GM23338 (cell line): ENCODE measurements at regions not wholly inside any gene's neighbourhood (a gene's known extent, or its start where the extent isn't known, plus 50 kb on each side); places are given as distances from the start of the nearest gene placed in this dataset.
A peak's percentile ranks its signal among the peaks of the same experiment; 100 is the strongest.

Source experiments
- ATAC-seq: fragments of 200-7000 bp; cut with Tn5 transposase; 3 replicates; pipeline ENCODE4 v1.9.1; 2020
- DNase-seq: peaks from one replicate; pipeline ENCODE4 v3.0.0-alpha.2; 2015; ENCODE audit warnings: low spot score
- H2AFZ ChIP-seq: fragments of 200-600 bp; sonication (generic); 2 replicates; pipeline ENCODE4 v1.8.0; 2016; ENCODE audit warnings: antibody characterized with exemption, mild to moderate bottlenecking, moderate library complexity
- H3F3A ChIP-seq: fragments of 200-600 bp; sonication (generic); replicated peaks from 2 replicates; pipeline ENCODE4 v1.8.0; 2017; ENCODE audit warnings: antibody characterized with exemption, mixed run types, low read depth
- H3K27ac ChIP-seq: fragments of 200-600 bp; sonication (generic); 2 replicates; pipeline ENCODE4 v1.6.1; 2016; ENCODE audit warnings: low read depth
- H3K27me3 ChIP-seq: fragments of 200-600 bp; sonication (generic); 2 replicates; pipeline ENCODE4 v1.8.0; 2016; ENCODE audit warnings: mild to moderate bottlenecking, mixed run types, moderate library complexity; ENCODE audit not compliant: insufficient read depth
- H3K36me3 ChIP-seq: fragments of 200-600 bp; sonication (generic); 2 replicates; pipeline ENCODE4 v1.8.0; 2016; ENCODE audit warnings: mild to moderate bottlenecking; ENCODE audit not compliant: insufficient read depth
- H3K4me1 ChIP-seq: fragments of 200-600 bp; sonication (generic); 2 replicates; pipeline ENCODE4 v1.8.0; 2016; ENCODE audit warnings: mild to moderate bottlenecking, moderate library complexity; ENCODE audit not compliant: insufficient read depth
- H3K4me2 ChIP-seq: fragments of 200-600 bp; sonication (generic); 2 replicates; pipeline ENCODE4 v1.7.1; 2017; ENCODE audit warnings: mixed run types
- H3K4me3 ChIP-seq: fragments of 200-600 bp; sonication (generic); 2 replicates; pipeline ENCODE4 v1.6.1; 2016; ENCODE audit warnings: mixed run types
- H3K79me2 ChIP-seq: fragments of 200-600 bp; sonication (generic); replicated peaks from 2 replicates; pipeline ENCODE4 v1.8.0; 2017; ENCODE audit warnings: mild to moderate bottlenecking; ENCODE audit not compliant: insufficient read depth
- H3K9me2 ChIP-seq: fragments of 200-600 bp; sonication (generic); 2 replicates; pipeline ENCODE4 v1.8.0; 2017; ENCODE audit not compliant: insufficient read depth
- H4K20me1 ChIP-seq: fragments of 200-600 bp; sonication (generic); replicated peaks from 2 replicates; pipeline ENCODE4 v1.8.0; 2017; ENCODE audit warnings: mild to moderate bottlenecking; ENCODE audit not compliant: insufficient read depth
- H3K27ac Mint-ChIP-seq: 2 replicates; pipeline ENCODE4 v1.8.0; 2020; ENCODE audit warnings: inconsistent platforms, mild to moderate bottlenecking, moderate library complexity, mixed read lengths
- H3K27me3 Mint-ChIP-seq: 3 replicates; pipeline ENCODE4 v1.8.0; 2022; ENCODE audit warnings: low read depth, mild to moderate bottlenecking, moderate library complexity, mixed read lengths, inconsistent platforms; ENCODE audit not compliant: insufficient read depth, poor library complexity
- H3K36me3 Mint-ChIP-seq: 3 replicates; pipeline ENCODE4 v1.8.0; 2021; ENCODE audit warnings: low read depth, mild to moderate bottlenecking, inconsistent platforms, moderate library complexity, mixed read lengths
- H3K4me1 Mint-ChIP-seq: 3 replicates; pipeline ENCODE4 v1.8.0; 2020; ENCODE audit warnings: mild to moderate bottlenecking, inconsistent platforms, mixed read lengths
- H3K4me3 Mint-ChIP-seq: 3 replicates; pipeline ENCODE4 v1.8.0; 2021; ENCODE audit warnings: moderate library complexity, mild to moderate bottlenecking, inconsistent platforms, mixed read lengths
- H3K9me3 Mint-ChIP-seq: 3 replicates; pipeline ENCODE4 v1.8.0; 2020; ENCODE audit warnings: moderate library complexity, mild to moderate bottlenecking, inconsistent platforms, mixed read lengths
- CREB1 ChIP-seq: fragments of 250-450 bp; sonication (Bioruptor Pico); IDR thresholded peaks from 2 replicates; pipeline ENCODE4 v1.5.0; 2020; ENCODE audit warnings: low read depth, mild to moderate bottlenecking, moderate library complexity
- EZH2 ChIP-seq: fragments of 200-600 bp; sonication (generic); IDR thresholded peaks from one replicate; pipeline ENCODE4 v1.8.0; 2017; ENCODE audit warnings: antibody characterized with exemption, mild to moderate bottlenecking, low read depth; ENCODE audit not compliant: unreplicated experiment
- EZH2phosphoT487 ChIP-seq: fragments of 200-600 bp; sonication (generic); IDR thresholded peaks from one replicate; pipeline ENCODE4 v1.8.1; 2018; ENCODE audit warnings: antibody characterized with exemption; ENCODE audit not compliant: unreplicated experiment
- JUNB ChIP-seq: IDR thresholded peaks from one replicate; pipeline ENCODE4 v1.6.1; 2016; ENCODE audit warnings: antibody characterized with exemption; ENCODE audit not compliant: unreplicated experiment
- NANOG ChIP-seq: IDR thresholded peaks from 2 replicates; pipeline ENCODE4 v1.6.1; 2016; ENCODE audit warnings: antibody characterized with exemption, borderline replicate concordance
- POLR2AphosphoS5 ChIP-seq: IDR thresholded peaks from 2 replicates; pipeline ENCODE4 v1.6.1; 2016; ENCODE audit warnings: antibody characterized with exemption, low read depth
- REST ChIP-seq: IDR thresholded peaks from one replicate; pipeline ENCODE4 v1.6.1; 2018; ENCODE audit warnings: antibody characterized with exemption; ENCODE audit not compliant: unreplicated experiment
- STAT1 ChIP-seq: IDR thresholded peaks from one replicate; pipeline ENCODE4 v1.6.1; 2016; ENCODE audit warnings: antibody characterized with exemption; ENCODE audit not compliant: unreplicated experiment
- ZNF114 ChIP-seq: fragments of 250-450 bp; sonication (Bioruptor Pico); IDR thresholded peaks from 2 replicates; pipeline ENCODE4 v1.5.0; 2020; ENCODE audit warnings: mild to moderate bottlenecking, moderate library complexity
- ZNF331 ChIP-seq: fragments of 250-450 bp; sonication (Bioruptor Pico); IDR thresholded peaks from 2 replicates; pipeline ENCODE4 v1.5.0; 2020; ENCODE audit warnings: low read depth, mild to moderate bottlenecking, moderate library complexity
- TF ChIP-seq, protein P1 (sequence below), 2 experiments: fragments of 200-600 bp in 1 of 2; sonication (generic) in 1 of 2; conservative IDR thresholded peaks; 2 replicates each; pipeline versions ENCODE4 v1.5.1 to v1.6.1; 2016 to 2017; ENCODE audit warnings: antibody characterized with exemption in 2 of 2, low read depth in 2 of 2, mild to moderate bottlenecking in 2 of 2, moderate library complexity in 1 of 2
- TF ChIP-seq, protein P2 (sequence below): IDR thresholded peaks from 2 replicates; pipeline ENCODE4 v1.6.1; 2016; ENCODE audit warnings: antibody characterized with exemption
- TF ChIP-seq, protein P3 (sequence below): fragments of 250-450 bp; sonication (Bioruptor Pico); IDR thresholded peaks from 2 replicates; pipeline ENCODE4 v1.5.0; 2020; ENCODE audit warnings: mild to moderate bottlenecking, moderate library complexity

GRCh38 chr2:121972203-121972602, 216.8 kb downstream of the TSN start:
- no peaks in the 10 kb centered on the region for H3F3A ChIP-seq
- H3K27ac ChIP-seq: no peak overlapping the region
- no peaks in the 10 kb centered on the region for H3K9me2 ChIP-seq
- no peaks in the 10 kb centered on the region for H3K9me3 Mint-ChIP-seq
- DNase-seq: no peak
- H3K4me3 ChIP-seq: no peak overlapping the region
- H2AFZ ChIP-seq: 0 out of 2 replicates have a peak overlapping the region, but pooled peaks have one; percentile 66
- no peaks in the 10 kb centered on the region for H3K27me3 Mint-ChIP-seq
- H3K27me3 ChIP-seq: no peaks in the 10 kb centered on the region
- H3K36me3 Mint-ChIP-seq: no peaks in the 10 kb centered on the region
- no peak overlapping the region for H3K4me3 Mint-ChIP-seq
- H3K36me3 ChIP-seq: no peaks in the 10 kb centered on the region
- ATAC-seq: no peak
- no peak overlapping the region for H3K27ac Mint-ChIP-seq
- TF ChIP-seq CREB1 (CRISPR knock-in tag) (no peak), ZNF114 (no peak), STAT1 (no peak), REST (no peak), JUNB (no peak), EZH2 (no peak), NANOG (no peak), POLR2AphosphoS5 (no peak), ZNF331 (CRISPR knock-in tag) (no peak), EZH2phosphoT487 (no peak)
- TF ChIP-seq, protein P1, sequence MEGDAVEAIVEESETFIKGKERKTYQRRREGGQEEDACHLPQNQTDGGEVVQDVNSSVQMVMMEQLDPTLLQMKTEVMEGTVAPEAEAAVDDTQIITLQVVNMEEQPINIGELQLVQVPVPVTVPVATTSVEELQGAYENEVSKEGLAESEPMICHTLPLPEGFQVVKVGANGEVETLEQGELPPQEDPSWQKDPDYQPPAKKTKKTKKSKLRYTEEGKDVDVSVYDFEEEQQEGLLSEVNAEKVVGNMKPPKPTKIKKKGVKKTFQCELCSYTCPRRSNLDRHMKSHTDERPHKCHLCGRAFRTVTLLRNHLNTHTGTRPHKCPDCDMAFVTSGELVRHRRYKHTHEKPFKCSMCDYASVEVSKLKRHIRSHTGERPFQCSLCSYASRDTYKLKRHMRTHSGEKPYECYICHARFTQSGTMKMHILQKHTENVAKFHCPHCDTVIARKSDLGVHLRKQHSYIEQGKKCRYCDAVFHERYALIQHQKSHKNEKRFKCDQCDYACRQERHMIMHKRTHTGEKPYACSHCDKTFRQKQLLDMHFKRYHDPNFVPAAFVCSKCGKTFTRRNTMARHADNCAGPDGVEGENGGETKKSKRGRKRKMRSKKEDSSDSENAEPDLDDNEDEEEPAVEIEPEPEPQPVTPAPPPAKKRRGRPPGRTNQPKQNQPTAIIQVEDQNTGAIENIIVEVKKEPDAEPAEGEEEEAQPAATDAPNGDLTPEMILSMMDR (conservative IDR thresholded peaks at IDR 0.05; ENCODE audit: low read depth in 2 of 2): no peak
- TF ChIP-seq, protein P2, sequence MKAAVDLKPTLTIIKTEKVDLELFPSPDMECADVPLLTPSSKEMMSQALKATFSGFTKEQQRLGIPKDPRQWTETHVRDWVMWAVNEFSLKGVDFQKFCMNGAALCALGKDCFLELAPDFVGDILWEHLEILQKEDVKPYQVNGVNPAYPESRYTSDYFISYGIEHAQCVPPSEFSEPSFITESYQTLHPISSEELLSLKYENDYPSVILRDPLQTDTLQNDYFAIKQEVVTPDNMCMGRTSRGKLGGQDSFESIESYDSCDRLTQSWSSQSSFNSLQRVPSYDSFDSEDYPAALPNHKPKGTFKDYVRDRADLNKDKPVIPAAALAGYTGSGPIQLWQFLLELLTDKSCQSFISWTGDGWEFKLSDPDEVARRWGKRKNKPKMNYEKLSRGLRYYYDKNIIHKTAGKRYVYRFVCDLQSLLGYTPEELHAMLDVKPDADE: no peak
- TF ChIP-seq, protein P3, sequence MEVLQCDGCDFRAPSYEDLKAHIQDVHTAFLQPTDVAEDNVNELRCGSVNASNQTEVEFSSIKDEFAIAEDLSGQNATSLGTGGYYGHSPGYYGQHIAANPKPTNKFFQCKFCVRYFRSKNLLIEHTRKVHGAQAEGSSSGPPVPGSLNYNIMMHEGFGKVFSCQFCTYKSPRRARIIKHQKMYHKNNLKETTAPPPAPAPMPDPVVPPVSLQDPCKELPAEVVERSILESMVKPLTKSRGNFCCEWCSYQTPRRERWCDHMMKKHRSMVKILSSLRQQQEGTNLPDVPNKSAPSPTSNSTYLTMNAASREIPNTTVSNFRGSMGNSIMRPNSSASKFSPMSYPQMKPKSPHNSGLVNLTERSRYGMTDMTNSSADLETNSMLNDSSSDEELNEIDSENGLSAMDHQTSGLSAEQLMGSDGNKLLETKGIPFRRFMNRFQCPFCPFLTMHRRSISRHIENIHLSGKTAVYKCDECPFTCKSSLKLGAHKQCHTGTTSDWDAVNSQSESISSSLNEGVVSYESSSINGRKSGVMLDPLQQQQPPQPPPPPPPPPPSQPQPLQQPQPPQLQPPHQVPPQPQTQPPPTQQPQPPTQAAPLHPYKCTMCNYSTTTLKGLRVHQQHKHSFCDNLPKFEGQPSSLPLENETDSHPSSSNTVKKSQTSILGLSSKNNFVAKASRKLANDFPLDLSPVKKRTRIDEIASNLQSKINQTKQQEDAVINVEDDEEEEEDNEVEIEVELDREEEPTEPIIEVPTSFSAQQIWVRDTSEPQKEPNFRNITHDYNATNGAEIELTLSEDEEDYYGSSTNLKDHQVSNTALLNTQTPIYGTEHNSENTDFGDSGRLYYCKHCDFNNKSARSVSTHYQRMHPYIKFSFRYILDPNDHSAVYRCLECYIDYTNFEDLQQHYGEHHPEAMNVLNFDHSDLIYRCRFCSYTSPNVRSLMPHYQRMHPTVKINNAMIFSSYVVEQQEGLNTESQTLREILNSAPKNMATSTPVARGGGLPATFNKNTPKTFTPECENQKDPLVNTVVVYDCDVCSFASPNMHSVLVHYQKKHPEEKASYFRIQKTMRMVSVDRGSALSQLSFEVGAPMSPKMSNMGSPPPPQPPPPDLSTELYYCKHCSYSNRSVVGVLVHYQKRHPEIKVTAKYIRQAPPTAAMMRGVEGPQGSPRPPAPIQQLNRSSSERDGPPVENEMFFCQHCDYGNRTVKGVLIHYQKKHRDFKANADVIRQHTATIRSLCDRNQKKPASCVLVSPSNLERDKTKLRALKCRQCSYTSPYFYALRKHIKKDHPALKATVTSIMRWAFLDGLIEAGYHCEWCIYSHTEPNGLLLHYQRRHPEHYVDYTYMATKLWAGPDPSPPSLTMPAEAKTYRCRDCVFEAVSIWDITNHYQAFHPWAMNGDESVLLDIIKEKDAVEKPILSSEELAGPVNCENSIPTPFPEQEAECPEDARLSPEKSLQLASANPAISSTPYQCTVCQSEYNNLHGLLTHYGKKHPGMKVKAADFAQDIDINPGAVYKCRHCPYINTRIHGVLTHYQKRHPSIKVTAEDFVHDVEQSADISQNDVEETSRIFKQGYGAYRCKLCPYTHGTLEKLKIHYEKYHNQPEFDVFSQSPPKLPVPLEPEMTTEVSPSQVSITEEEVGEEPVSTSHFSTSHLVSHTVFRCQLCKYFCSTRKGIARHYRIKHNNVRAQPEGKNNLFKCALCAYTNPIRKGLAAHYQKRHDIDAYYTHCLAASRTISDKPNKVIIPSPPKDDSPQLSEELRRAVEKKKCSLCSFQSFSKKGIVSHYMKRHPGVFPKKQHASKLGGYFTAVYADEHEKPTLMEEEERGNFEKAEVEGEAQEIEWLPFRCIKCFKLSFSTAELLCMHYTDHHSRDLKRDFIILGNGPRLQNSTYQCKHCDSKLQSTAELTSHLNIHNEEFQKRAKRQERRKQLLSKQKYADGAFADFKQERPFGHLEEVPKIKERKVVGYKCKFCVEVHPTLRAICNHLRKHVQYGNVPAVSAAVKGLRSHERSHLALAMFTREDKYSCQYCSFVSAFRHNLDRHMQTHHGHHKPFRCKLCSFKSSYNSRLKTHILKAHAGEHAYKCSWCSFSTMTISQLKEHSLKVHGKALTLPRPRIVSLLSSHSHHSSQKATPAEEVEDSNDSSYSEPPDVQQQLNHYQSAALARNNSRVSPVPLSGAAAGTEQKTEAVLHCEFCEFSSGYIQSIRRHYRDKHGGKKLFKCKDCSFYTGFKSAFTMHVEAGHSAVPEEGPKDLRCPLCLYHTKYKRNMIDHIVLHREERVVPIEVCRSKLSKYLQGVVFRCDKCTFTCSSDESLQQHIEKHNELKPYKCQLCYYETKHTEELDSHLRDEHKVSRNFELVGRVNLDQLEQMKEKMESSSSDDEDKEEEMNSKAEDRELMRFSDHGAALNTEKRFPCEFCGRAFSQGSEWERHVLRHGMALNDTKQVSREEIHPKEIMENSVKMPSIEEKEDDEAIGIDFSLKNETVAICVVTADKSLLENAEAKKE: no peak
- H3K4me1 Mint-ChIP-seq: peaks cover 22% of the 10 kb centered on the region
- no peak overlapping the region for H3K4me2 ChIP-seq
- H3K4me1 ChIP-seq: peaks cover 4% of the 10 kb centered on the region; the same call in 1 of the 2 replicates
- no peaks in the 10 kb centered on the region for H3K79me2 ChIP-seq
- H4K20me1 ChIP-seq: no peaks in the 10 kb centered on the region
